Duodenal mucosa (tissue), 2 donors: ENCODE measurements at regions not wholly inside any gene's neighbourhood (a gene's known extent, or its start where the extent isn't known, plus 50 kb on each side); places are given as distances from the start of the nearest gene placed in this dataset.

ENCODE experiments used
- H3K27ac ChIP-seq: one replicate; pipeline ENCODE4 v1.7.0; 2013; ENCODE audit warnings: low read depth, low read length
- H3K27me3 ChIP-seq, 2 donors: one replicate each; pipeline ENCODE4 v1.7.0; 2013; ENCODE audit warnings: low read length in 2 of 2, control low read depth in 1 of 2; ENCODE audit not compliant: insufficient read depth in 2 of 2, control insufficient read depth in 1 of 2
- H3K36me3 ChIP-seq, 2 donors: one replicate each; pipeline ENCODE4 v1.7.0; 2013; ENCODE audit warnings: low read length in 2 of 2, control low read depth in 1 of 2; ENCODE audit not compliant: insufficient read depth in 2 of 2, control insufficient read depth in 1 of 2
- H3K4me1 ChIP-seq, 2 donors: one replicate each; pipeline ENCODE4 v1.7.0; 2013; ENCODE audit warnings: low read length in 2 of 2, control low read depth in 1 of 2; ENCODE audit not compliant: insufficient read depth in 2 of 2, control insufficient read depth in 1 of 2
- H3K4me3 ChIP-seq, 2 donors: one replicate each; pipeline ENCODE4 v1.7.0; 2013; ENCODE audit warnings: low read length in 2 of 2, low read depth in 1 of 2
- H3K9ac ChIP-seq, 2 donors: one replicate each; pipeline ENCODE4 v1.7.0; 2013; ENCODE audit warnings: low read length in 2 of 2, low read depth in 1 of 2
- H3K9me3 ChIP-seq, 2 donors: one replicate each; pipeline ENCODE4 v1.7.0; 2013; ENCODE audit warnings: low read length in 2 of 2, control low read depth in 1 of 2; ENCODE audit not compliant: control insufficient read depth in 1 of 2

DNA sequence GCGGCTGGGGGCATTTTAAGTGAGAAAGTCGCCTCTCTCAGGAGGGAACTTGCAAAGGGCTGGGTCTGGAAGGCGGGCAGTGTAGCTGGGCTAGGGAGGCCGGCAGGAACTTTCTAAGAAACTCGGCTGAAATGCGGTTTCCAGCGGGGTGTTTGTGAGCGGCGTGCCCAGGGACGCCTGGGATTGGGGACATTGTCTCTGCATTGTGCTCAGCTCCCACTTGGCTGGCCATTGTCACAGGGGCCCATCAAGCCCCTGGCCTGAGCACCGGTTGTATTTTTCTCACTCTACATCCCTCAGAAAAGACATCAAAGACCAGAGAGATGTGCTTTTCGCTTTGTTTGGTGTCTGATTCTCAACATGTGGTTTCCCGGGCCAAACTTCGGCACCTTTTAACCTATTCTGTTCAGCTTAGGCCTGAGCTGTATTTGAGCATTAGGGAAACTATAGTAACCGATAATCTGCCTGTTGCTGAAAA is 291.1 kb upstream of the IRX3 start:
- no peaks in the 10 kb centered on the region for H3K27me3 ChIP-seq
- H3K9me3 ChIP-seq, result no peaks in the 10 kb centered on the region
- no peak overlapping the region for H3K27ac ChIP-seq
- H3K36me3 ChIP-seq, result no peaks in the 10 kb centered on the region
- H3K9ac ChIP-seq, result no peak overlapping the region
- no peaks in the 10 kb centered on the region for H3K4me1 ChIP-seq
- H3K4me3 ChIP-seq, result no peak overlapping the region

DNA sequence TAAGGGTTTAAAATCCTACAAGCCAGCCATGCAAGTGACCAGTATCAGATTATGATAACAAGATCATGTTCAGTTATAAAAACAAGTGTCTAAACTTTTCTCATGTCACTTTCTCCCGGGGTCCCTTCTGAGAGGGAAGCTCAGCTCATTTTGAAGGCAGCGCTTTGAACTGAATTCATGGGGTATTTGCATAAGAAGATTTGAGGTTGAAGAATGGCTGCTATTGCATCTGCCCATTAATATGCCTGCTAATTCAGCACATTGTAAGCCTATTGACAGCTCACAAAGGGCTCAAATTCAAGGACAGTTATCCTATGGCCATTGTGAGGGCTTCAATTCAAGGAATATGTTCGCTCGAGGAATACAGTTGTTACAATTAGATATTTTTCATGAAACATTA is 290.2 kb upstream of the IRX3 start:
- Histone ChIP-seq H3K27ac (no peak overlapping the region), H3K27me3 (no peaks in the 10 kb centered on the region), H3K4me1 (no peaks in the 10 kb centered on the region), H3K9ac (no peak overlapping the region), H3K36me3 (no peaks in the 10 kb centered on the region), H3K9me3 (no peaks in the 10 kb centered on the region), H3K4me3 (no peak overlapping the region)

DNA sequence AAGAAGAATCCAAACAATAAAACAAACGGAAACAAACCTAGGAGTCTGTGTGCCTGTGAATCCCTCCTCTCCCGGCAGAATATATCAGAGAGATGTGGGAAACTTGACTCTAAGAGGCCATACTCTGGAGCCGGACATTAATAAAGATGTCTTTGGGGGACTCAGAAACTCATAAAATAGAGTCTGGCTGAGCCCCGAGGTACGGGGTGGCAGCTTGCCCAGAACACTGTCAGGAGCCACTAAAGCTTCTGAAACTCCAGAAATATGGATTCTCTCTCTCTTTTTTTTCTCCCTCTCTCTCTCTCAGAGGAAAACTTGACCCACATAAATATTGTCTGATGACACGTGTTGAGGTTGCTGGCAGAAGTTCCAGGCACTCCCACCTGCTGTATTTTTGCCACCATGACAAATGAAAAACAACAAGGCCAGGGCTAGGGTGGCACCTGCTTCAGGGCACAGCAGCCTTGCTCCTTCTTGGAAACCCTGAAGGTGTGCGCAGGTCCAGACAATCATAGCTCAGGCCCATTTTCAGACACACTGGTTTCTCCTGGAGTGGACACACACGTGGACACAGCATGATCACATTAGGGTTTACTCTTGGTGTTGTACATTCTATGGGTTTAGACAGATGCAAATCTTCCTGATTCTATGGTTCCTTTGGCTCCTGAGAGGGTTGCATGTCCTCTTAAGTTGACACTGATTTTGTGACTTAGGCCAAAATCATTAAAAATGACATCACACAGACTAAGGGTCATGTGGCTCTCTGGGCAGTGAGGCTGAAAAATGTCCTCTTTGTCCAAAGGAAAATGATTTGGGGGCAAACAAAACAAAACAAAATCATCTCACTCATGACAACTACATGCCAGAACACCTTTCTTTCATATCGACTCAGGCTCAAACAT is 282.6 kb upstream of the IRX3 start:
- Histone ChIP-seq H3K27ac (no peak overlapping the region), H3K9ac (no peak overlapping the region), H3K4me1 (no peaks in the 10 kb centered on the region), H3K27me3 (no peaks in the 10 kb centered on the region), H3K9me3 (no peaks in the 10 kb centered on the region), H3K4me3 (no peak overlapping the region), H3K36me3 (no peaks in the 10 kb centered on the region)

DNA sequence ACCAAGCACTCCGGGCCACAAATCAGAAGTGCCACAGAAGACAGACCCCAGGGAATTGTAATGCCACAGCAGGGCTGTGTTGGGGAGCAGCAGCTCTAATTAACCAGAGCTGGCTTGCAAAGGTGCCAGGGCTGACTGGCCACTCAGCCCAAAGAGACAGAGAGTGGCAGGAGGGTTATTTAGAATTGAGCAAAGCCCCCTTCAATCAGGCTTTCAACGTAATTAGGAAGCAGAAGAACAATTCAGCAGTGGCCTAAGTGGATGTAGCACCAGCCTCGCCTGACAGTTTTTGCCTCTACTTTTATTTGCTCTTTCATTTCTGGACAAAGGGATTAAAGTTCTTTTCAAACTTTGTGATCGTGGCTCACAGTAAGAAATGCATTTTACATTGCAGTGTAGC is 278.3 kb upstream of the IRX3 start:
- Histone ChIP-seq H3K4me3 (no peak overlapping the region), H3K36me3 (no peaks in the 10 kb centered on the region), H3K4me1 (no peaks in the 10 kb centered on the region), H3K9me3 (no peaks in the 10 kb centered on the region), H3K27me3 (no peaks in the 10 kb centered on the region), H3K9ac (no peak overlapping the region), H3K27ac (no peak overlapping the region)

DNA sequence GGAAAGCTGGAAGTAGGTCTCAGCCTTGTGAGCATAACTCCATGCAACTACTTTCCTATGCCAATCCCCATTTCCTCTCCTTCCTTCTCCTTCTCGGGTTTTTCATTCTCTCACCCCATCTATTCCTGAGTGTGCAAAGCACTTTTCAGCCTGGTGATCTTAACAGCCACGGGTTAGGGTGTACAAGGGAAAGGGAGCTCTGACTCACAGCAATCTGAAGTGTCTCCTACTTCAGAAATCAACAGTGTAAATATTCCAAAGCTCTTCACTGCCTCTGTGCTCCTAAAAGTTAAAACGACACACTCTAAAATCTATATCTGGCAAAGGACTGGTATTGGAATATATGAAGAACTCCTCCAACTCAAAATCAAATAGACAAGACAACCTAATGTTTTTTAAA is 268.0 kb upstream of the IRX3 start:
- Histone ChIP-seq H3K9ac (no peak overlapping the region), H3K27me3 (no peaks in the 10 kb centered on the region), H3K4me3 (no peak overlapping the region), H3K4me1 (no peaks in the 10 kb centered on the region), H3K27ac (no peak overlapping the region), H3K36me3 (no peaks in the 10 kb centered on the region), H3K9me3 (no peaks in the 10 kb centered on the region)

DNA sequence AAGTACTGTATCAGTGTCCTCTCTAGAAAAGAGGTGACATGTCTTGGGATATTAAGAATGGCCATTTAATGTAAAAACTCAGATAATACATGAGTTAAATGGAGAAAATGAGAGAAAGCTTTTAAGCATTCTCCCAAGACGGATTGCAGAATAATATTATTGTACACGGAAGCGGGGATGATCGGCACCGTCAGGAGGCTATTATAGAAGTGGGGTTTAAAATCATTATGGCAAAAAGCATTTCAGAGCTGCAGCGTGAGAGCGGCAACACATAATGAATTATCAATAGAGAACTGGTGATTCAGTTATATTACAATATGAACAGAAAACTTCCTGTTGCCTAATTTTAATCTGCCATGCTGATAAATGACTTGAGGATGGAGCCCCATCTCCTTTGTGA is 261.7 kb upstream of the IRX3 start:
- Histone ChIP-seq H3K27me3 (peaks cover 0 to 2% of the 10 kb centered on the region in 2 donors), H3K27ac (no peak overlapping the region), H3K4me1 (no peaks in the 10 kb centered on the region), H3K36me3 (no peaks in the 10 kb centered on the region), H3K9ac (no peak overlapping the region), H3K9me3 (no peaks in the 10 kb centered on the region), H3K4me3 (no peak overlapping the region)

DNA sequence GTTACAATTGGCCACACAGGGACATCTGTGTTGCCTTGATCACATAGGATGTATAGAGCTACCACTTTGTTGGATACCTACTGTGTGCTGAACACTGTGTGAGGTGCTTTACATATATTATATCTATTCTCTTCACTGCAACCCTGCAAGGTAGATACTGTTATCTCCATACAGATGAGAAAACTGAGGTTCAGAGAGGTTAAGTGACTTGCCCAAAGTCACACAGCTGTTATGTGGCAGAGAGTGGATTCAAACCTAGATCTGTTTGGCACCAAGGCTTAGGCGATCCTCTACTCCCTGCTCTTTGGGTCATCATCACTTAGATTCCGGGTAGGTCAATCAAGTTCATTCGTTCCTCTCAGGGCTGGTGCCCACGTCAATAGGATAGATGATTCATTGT is 260.5 kb upstream of the IRX3 start:
- Histone ChIP-seq H3K4me3 (no peak overlapping the region), H3K36me3 (no peaks in the 10 kb centered on the region), H3K27ac (no peak overlapping the region)

DNA sequence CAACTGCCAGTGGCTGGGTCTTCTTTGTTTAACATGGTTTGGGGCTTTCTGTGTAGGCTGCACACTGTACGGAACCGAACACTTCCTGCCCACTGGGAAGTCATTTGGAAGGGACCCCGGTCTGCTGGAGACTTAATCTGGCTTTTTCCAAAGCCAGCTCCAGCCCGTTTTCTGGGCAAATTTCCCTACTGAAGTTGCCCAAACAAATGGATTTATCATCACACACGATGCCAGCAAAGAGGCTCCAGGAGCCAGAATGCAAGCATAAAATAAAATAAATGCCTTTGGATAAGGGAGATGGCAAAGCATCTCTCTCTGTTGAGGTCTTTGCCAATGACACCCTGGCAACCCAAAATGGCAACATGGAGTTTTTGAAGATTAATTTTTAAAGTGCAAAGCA is 259.9 kb upstream of the IRX3 start:
- no peak overlapping the region for H3K27ac ChIP-seq
- H3K4me1 ChIP-seq, result no peaks in the 10 kb centered on the region
- no peaks in the 10 kb centered on the region for H3K36me3 ChIP-seq
- no peak overlapping the region for H3K9ac ChIP-seq
- no peak overlapping the region for H3K4me3 ChIP-seq
- no peaks in the 10 kb centered on the region for H3K9me3 ChIP-seq
- H3K27me3 ChIP-seq, result peaks cover 0 to 2% of the 10 kb centered on the region in 2 donors

More for the DNA sequence above, 260.5 kb upstream of the IRX3 start:
- H3K4me1 ChIP-seq, result no peaks in the 10 kb centered on the region
- peaks cover 0 to 2% of the 10 kb centered on the region in 2 donors for H3K27me3 ChIP-seq
- no peaks in the 10 kb centered on the region for H3K9me3 ChIP-seq
- no peak overlapping the region for H3K9ac ChIP-seq

DNA sequence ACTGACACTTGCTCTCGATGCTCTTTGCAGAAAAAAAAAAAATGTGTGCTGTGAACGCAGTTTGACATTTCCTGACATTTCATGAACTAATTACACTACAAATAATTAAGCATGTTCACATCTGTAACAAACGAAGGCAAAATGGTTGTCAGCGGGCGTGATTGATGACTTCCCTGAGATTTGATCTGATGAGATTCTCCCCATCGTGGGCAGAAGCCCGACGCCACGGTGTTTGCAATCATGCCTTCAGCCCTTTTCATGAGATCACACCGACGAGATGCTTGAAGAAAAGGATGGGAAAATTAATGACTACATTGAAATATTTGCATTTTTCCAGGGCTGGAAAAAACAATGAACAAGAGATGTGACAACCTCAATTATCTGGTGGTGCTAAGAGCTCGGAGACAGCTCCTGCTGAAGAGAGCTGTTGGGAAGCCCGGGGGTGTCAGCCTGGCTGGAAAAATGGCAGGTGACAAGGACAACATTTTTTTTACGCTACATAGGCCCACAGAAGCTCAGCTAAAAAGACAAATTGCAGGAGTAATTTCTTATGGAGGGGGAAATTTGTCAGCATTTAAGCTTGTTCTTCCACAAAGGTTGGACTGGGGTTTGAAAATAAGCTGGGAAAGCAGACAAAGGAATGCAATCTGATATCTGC is 259.4 kb upstream of the IRX3 start:
- H3K36me3 ChIP-seq, result no peaks in the 10 kb centered on the region
- H3K9me3 ChIP-seq, result no peaks in the 10 kb centered on the region
- no peak overlapping the region for H3K4me3 ChIP-seq
- no peak overlapping the region for H3K27ac ChIP-seq
- H3K4me1 ChIP-seq, result no peaks in the 10 kb centered on the region
- H3K27me3 ChIP-seq, result peaks cover 0 to 2% of the 10 kb centered on the region in 2 donors
- no peak overlapping the region for H3K9ac ChIP-seq

DNA sequence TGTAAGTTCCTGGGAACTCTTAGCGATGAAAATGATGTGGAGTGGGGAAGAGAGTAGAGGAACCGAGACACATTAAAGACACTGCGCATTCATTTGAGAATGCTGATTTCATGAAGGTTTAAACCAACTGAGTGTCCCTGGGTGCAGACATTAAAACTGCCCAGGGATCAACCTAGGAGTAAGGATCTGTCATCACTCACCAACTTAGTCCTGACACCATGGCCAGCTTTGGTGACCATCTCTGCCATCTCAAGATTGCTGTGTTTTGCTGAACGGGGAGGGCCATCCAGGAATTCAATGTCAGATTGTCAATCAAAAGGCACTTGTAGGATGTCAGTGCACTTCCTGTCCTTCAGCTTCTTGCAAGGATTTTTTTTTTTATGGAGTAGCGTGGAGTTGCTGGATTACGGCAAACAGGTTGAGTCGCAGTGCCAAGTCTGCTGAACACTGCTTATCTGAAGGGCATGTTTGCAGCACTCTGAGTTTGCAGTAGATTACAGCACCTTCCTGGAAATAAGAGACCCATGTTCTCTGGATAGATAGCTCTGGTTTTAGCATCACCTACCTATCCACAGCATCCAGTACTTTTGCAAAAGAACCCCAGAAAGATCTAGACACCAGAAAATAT is 258.1 kb upstream of the IRX3 start:
- no peak overlapping the region for H3K4me3 ChIP-seq
- no peak overlapping the region for H3K27ac ChIP-seq
- H3K9ac ChIP-seq, result no peak overlapping the region
- no peaks in the 10 kb centered on the region for H3K4me1 ChIP-seq
- H3K9me3 ChIP-seq, result no peaks in the 10 kb centered on the region
- no peaks in the 10 kb centered on the region for H3K36me3 ChIP-seq
- peaks cover 0 to 2% of the 10 kb centered on the region in 2 donors for H3K27me3 ChIP-seq
